ENCODE measurements at regions not wholly inside any gene's neighbourhood (a gene's known extent, or its start where the extent isn't known, plus 50 kb on each side); places are given as distances from the start of the nearest gene placed in this dataset.
A peak's percentile ranks its signal among the peaks of the same experiment; 100 is the strongest.
"Not testable (repeated sequence)": the region's sequence is repeated elsewhere in the genome, so short reads cannot be mapped to it uniquely, and the experiment has no call there.

DNA sequence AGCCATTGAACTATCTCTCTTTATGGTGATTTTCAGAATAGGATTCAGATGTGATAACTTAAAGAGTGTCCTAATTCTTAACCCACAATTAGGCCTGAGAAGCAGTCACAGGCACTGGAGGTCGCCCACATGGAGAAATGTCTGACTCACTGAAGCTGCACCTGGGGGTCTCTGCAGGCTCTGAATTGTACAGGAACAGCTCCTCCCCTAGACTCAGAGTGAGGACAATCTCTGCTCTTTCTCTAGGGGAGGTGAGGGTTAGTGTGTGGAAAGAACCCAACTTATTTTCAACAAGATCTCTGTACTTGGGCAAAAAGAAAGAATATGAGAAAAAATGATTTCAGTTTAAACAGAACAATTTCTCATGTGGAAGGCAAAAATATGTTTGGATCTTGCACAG is 1124.6 kb downstream of the TMEM121 start:
- H3K27me3 ChIP-seq (ENCODE audit: insufficient read depth, low read depth) = no peaks in the 10 kb centered on the region
- TF ChIP-seq, protein P1, sequence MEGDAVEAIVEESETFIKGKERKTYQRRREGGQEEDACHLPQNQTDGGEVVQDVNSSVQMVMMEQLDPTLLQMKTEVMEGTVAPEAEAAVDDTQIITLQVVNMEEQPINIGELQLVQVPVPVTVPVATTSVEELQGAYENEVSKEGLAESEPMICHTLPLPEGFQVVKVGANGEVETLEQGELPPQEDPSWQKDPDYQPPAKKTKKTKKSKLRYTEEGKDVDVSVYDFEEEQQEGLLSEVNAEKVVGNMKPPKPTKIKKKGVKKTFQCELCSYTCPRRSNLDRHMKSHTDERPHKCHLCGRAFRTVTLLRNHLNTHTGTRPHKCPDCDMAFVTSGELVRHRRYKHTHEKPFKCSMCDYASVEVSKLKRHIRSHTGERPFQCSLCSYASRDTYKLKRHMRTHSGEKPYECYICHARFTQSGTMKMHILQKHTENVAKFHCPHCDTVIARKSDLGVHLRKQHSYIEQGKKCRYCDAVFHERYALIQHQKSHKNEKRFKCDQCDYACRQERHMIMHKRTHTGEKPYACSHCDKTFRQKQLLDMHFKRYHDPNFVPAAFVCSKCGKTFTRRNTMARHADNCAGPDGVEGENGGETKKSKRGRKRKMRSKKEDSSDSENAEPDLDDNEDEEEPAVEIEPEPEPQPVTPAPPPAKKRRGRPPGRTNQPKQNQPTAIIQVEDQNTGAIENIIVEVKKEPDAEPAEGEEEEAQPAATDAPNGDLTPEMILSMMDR (conservative IDR thresholded peaks at IDR 0.05; ENCODE audit: low read depth, low read length) = no peak
- no peaks in the 10 kb centered on the region for H3K4me1 ChIP-seq (ENCODE audit: low read depth, poor library complexity, severe bottlenecking)
- no peak overlapping the region for H3K4me2 ChIP-seq
- no peak overlapping the region for H3K9ac ChIP-seq
- no peaks in the 10 kb centered on the region for H4K20me1 ChIP-seq (ENCODE audit: insufficient read depth)
- no peaks in the 10 kb centered on the region for H3K79me2 ChIP-seq (ENCODE audit: insufficient read depth, low read depth)
- no peak overlapping the region for H2AFZ ChIP-seq (ENCODE audit: low read depth)
- H3K36me3 ChIP-seq (ENCODE audit: insufficient read depth) = no peaks in the 10 kb centered on the region
- H3K27ac ChIP-seq = no peak overlapping the region
- no peak overlapping the region for H3K4me3 ChIP-seq (IDR thresholded peaks at IDR 0.05; ENCODE audit: insufficient read depth, low read depth, low read length)

DNA sequence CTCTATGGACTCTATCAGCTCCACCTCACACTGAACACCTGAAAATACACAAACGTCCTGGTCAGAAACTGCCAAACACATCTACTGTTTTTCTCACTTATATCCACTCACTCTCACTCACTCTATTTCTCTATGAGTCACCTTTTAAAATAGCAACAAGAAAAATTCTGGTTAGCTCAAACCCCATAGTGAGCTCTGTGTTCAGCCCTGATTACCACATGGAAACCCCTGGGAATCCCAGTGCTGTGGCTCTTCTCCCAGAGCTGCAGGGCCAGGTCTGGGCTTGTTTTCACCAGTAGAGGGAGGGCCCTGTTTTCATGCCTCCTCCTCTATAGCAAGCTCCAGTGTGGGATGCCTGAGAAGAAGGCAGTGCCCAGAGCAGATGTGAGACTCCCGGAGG is 1126.1 kb downstream of the TMEM121 start:
- no peaks in the 10 kb centered on the region for H3K36me3 ChIP-seq (ENCODE audit: insufficient read depth)
- no peaks in the 10 kb centered on the region for H4K20me1 ChIP-seq (ENCODE audit: insufficient read depth)
- TF ChIP-seq, protein P1 (conservative IDR thresholded peaks at IDR 0.05; ENCODE audit: low read depth, low read length) = no peak
- H3K9ac ChIP-seq = no peak overlapping the region
- no peak overlapping the region for H2AFZ ChIP-seq (ENCODE audit: low read depth)
- no peaks in the 10 kb centered on the region for H3K27me3 ChIP-seq (ENCODE audit: insufficient read depth, low read depth)
- H3K4me3 ChIP-seq (IDR thresholded peaks at IDR 0.05; ENCODE audit: insufficient read depth, low read depth, low read length) = no peak overlapping the region
- H3K79me2 ChIP-seq (ENCODE audit: insufficient read depth, low read depth) = no peaks in the 10 kb centered on the region
- H3K4me1 ChIP-seq (ENCODE audit: low read depth, poor library complexity, severe bottlenecking) = no peaks in the 10 kb centered on the region
- H3K4me2 ChIP-seq = no peak overlapping the region
- no peak overlapping the region for H3K27ac ChIP-seq

DNA sequence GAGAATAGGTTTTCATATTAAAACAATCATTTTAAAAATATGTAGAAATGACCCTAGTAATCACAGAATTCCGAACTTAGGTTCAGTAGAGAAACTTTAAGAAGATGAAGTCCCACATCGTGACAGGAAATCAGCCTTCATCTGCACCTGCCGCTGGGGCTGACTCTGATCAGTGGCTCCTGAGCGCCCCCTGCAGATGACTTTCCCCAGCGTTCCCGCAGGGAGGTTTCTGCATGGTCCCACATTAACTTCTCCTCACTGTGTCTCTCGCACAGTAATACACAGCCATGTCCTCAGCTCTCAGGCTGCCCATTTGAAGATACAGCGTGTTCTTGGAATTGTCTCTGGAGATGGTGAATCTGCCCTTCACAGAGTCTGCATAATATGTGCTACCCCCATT is 1131.1 kb downstream of the TMEM121 start:
- Histone ChIP-seq H3K27ac (no peak overlapping the region), H3K4me1 (ENCODE audit: low read depth, poor library complexity, severe bottlenecking) (no peaks in the 10 kb centered on the region), H2AFZ (ENCODE audit: low read depth) (no peak overlapping the region), H3K4me2 (no peak overlapping the region), H3K36me3 (ENCODE audit: insufficient read depth) (no peaks in the 10 kb centered on the region), H4K20me1 (ENCODE audit: insufficient read depth) (no peaks in the 10 kb centered on the region), H3K9ac (no peak overlapping the region), H3K27me3 (ENCODE audit: insufficient read depth, low read depth) (no peaks in the 10 kb centered on the region), H3K4me3 (IDR thresholded peaks at IDR 0.05; ENCODE audit: insufficient read depth, low read depth, low read length) (no peak overlapping the region), H3K79me2 (ENCODE audit: insufficient read depth, low read depth) (no peaks in the 10 kb centered on the region)
- TF ChIP-seq, protein P1 (conservative IDR thresholded peaks at IDR 0.05; ENCODE audit: low read depth, low read length) = no peak

DNA sequence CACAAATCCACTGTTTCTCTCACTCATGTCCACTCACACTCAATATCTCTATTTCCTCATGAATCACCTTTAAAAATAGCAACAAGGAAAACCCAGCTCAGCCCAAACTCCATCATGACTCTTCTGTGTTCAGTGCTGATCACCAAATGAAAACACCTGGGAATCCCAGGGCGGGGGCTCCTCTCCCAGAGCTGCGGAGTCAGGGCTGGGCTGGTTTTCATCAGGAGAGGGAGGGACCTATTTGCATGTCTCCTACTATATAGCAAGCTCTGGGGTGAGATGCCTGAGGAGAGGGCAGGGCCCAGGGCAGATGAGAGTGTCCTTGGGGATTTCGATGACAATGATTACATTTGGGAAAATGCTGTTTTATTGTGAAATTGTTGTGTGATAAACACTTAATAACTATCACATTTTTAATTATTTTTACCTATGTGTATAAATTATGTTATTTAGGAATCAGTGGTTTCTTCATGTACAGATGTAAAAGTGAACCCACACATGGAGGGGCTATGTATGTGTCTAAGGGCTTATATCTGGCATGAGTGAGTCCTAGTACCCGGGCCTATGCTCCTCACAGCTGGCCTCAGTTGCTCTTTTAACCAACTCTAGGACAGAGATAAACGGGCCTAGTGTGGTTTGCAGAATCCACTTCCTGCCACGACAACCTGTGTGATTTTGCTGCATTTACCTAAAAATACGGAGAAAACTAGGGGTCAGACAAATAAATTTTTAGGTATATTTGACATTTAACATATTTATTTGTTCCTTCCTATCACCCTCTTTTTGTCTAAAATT is 1131.9 kb downstream of the TMEM121 start:
- H3K36me3 ChIP-seq (ENCODE audit: insufficient read depth); H3K27ac ChIP-seq; H3K79me2 ChIP-seq (ENCODE audit: insufficient read depth, low read depth); H2AFZ ChIP-seq (ENCODE audit: low read depth); H3K27me3 ChIP-seq (ENCODE audit: insufficient read depth, low read depth); H4K20me1 ChIP-seq (ENCODE audit: insufficient read depth); H3K4me2 ChIP-seq; H3K9ac ChIP-seq; H3K4me3 ChIP-seq (IDR thresholded peaks at IDR 0.05; ENCODE audit: insufficient read depth, low read depth, low read length); H3K4me1 ChIP-seq (ENCODE audit: low read depth, poor library complexity, severe bottlenecking): not testable (repeated sequence)

DNA sequence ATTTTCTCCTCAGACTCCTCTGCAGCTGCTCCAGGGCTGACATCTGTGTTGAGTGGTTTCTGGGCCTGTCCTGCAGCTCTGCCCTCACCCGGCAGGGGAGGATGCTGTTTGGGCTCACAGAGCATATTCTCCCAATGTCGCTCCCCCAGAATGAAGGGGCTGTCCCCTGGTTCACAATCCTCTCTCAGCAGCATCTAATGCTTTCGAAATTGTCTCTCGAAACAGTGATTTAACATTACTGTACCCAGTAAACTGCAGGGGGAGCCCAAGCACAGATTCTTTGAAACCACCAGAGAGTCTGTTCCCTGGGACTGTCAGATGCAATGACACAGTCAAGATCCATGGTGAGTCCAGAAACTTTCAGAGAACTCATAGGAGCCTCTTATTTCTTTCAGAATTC is 1135.2 kb downstream of the TMEM121 start:
- not testable (repeated sequence) for H3K27me3 ChIP-seq (ENCODE audit: insufficient read depth, low read depth); H3K79me2 ChIP-seq (ENCODE audit: insufficient read depth, low read depth); H4K20me1 ChIP-seq (ENCODE audit: insufficient read depth); H3K4me1 ChIP-seq (ENCODE audit: low read depth, poor library complexity, severe bottlenecking); H3K36me3 ChIP-seq (ENCODE audit: insufficient read depth); H3K9ac ChIP-seq; H2AFZ ChIP-seq (ENCODE audit: low read depth); H3K27ac ChIP-seq; H3K4me3 ChIP-seq (IDR thresholded peaks at IDR 0.05; ENCODE audit: insufficient read depth, low read depth, low read length)
- TF ChIP-seq, protein P1 (conservative IDR thresholded peaks at IDR 0.05; ENCODE audit: low read depth, low read length) = peak; percentile 47
- peak overlapping the region; percentile 9; the same call in 1 of the 2 replicates for H3K4me2 ChIP-seq
